Left cardiac atrium (tissue), 4 donors: ENCODE measurements at regions not wholly inside any gene's neighbourhood (a gene's known extent, or its start where the extent isn't known, plus 50 kb on each side); places are given as distances from the start of the nearest gene placed in this dataset.

Experiments used
- ATAC-seq, 2 donors: fragments of 200-7000 bp; cut with Tn5 transposase; one replicate each; pipeline ENCODE4 v1.9.1; 2020; ENCODE audit warnings: mild to moderate bottlenecking in 2 of 2, moderate library complexity in 2 of 2
- DNase-seq: peaks from one replicate; pipeline ENCODE4 v3.0.0-alpha.2; 2020
- intact Hi-C, 2 donors: fragments of 100-400 bp; cut with DNase I; formaldehyde crosslinking; loops; one replicate each; pipeline versions ENCODE4 v1.14.1 to v1.15.1; 2022 to 2023
- donor health status: DM: no; HTN: yes; CAD: no.
- donor health status: DM: no; HTN: yes; CAD: no; lungs with severe emphysema.
- donor health status: DM: yes; HTN: yes; CAD: no.
- donor health status: Dilated cardiomyopathy.

GRCh38 chr6:96450770-96451130, 70.9 kb upstream of the UFL1 start:
- ATAC-seq (peak in 1 of 2 donors; percentile 65), DNase-seq (no peak)
- intact Hi-C loops = no loop called here

GRCh38 chr6:96458771-96459170, 62.8 kb upstream of the UFL1 start:
- DNase-seq = no peak
- intact Hi-C loops = no loop called here
- ATAC-seq = no peak

DNA sequence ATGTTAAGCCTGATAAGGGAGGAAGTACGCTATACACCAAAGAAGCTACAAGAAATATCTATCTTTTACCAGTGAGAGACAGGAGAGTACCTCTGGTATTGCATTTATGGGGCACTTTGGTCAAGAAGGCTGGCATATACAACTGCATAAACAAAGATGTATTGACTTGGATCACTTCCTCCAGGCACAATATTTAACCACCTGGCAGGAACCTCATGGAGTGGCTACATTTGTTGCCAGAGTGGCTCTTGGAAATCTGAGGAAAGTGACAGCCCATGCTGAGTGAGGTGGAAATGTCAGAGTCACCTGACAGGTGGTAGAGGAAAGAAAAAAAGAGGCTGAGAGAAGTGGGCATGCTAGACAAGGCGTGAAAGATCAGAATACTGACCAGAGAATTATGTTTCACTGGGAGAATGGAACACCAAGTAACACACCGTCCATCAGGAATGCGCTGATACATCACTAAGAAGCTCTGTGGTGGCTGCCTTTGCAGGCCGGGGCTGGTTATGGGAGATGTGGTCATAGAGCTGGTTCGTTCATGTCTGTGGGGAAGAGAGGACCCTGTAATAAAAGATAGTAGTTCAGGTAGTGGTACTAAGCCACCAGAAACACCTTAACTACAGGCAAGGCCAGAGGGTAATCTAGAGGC, 61.4 kb upstream of the UFL1 start:
- intact Hi-C loops = no loop called here
- DNase-seq (no peak), ATAC-seq (no peak)

DNA sequence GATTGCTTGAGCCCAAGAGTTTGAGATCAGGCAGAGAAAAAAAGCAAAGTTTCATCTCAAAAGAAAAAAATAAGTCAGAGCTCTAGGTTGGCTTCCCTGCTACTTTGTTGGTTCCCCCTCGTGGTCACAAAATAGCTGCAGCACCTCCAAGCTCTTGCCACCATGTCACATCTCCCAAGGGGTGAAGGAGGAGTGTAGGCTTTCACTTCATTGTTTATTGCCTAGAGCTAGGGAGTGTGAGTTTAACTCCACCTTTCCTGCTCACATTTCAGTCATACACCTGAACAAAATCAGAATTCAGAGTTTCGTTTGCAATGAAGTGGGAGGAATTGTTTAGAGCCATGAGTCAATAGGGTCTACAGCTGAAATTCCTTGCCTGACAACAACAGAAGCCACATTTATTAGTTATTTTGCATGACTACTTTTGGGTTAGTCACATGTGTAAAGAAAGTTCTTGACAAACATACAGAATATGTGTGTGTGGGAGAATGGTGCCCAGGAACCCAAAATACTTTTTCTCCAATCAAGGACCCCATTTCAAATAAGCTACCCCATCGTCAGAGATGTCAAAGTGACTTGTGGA, 56.2 kb upstream of the UFL1 start:
- no peak for ATAC-seq
- no peak for DNase-seq
- intact Hi-C loops = no loop called here

GRCh38 chr6:96466147-96466863, 55.3 kb upstream of the UFL1 start:
- DNase-seq = no peak
- no peak for ATAC-seq
- intact Hi-C loops = no loop called here

DNA sequence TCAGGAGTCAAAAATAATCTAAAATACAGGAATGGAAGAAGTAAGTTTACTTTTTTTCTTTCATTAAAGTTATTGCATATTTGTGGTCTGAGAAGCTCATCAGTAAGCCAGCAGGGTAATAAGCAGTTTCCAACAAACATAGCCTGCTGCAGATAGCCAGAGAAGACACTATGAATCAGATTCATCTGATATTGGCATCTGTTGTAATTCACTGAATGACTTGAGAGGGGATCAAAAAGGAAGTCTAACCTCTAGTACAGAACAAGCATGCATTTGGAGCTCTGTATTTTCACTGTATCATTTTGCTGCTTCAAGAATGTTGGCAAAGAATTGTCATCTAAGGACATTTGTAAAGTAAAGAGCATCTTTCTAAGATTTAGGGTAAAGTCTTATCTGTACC, 53.8 kb upstream of the UFL1 start:
- ATAC-seq = no peak
- intact Hi-C loops = no loop called here
- DNase-seq = no peak

- ATAC-seq (no peak), DNase-seq (no peak)
- intact Hi-C loops = no loop called here
These were observed 53.3 kb upstream of the UFL1 start for GRCh38 chr6:96468281-96468680.

GRCh38 chr6:96468681-96469224, 52.9 kb upstream of the UFL1 start:
- intact Hi-C loops = no loop called here
- ATAC-seq (peak in 1 of 2 donors; percentile 21), DNase-seq (no peak)

GRCh38 chr6:96469312-96469711, 52.3 kb upstream of the UFL1 start:
- ATAC-seq = no peak
- intact Hi-C loops = no loop called here
- no peak for DNase-seq

DNA sequence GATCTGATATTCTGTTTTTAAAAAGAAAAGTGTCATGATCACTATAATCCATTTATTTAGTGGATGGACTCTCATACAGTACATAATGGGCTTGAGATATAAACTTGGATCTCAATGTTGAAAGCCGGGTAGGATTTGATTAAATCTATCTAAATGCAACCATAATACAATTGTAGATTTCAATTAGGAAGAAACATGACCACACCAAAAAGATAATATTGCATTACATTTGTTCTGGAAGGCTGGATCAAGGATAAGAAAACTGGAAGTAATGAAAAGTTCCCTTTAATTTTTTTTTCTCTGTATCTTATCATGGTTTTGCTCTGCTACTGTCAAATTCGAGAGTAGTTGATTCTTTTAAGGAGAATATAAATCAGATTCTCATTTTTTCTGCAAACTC, 51.3 kb upstream of the UFL1 start:
- ATAC-seq = no peak
- DNase-seq = no peak
- intact Hi-C loops = no loop called here
